T follicular helper cell (primary cell): ENCODE measurements at regions not wholly inside any gene's neighbourhood (a gene's known extent, or its start where the extent isn't known, plus 50 kb on each side); places are given as distances from the start of the nearest gene placed in this dataset.
"Not testable (repeated sequence)": the region's sequence is repeated elsewhere in the genome, so short reads cannot be mapped to it uniquely, and the experiment has no call there.

Experiments
- DNase-seq: peaks from one replicate; pipeline ENCODE4 v3.0.0-alpha.2; 2020; ENCODE audit warnings: low read depth

DNA sequence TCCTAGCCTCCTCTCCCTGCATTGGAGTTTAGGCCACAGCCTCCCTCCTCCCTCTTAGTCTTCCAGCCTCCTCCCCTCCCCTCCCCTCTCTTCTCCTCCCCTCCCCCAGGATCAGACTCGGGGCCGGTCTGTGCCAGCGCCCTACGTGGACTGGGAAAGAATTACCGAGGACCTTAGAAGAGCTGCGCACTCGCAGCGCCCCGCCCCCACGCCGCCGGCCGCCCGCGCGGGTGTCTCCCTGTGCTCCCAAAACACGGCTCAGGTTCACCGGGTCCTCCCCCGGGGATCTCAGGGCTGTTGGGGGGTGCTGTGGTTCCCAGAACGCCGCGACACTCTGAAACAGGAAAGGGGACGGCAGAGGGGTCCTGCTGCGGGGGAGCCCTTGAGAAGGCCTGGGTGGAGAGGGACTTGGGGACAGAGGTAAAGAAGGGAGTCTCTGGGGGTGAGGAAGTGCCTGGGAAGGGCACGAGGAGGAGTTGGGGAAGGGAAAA lies 122.3 kb upstream of the TBL1X start:
- DNase-seq: peak; percentile 31

DNA sequence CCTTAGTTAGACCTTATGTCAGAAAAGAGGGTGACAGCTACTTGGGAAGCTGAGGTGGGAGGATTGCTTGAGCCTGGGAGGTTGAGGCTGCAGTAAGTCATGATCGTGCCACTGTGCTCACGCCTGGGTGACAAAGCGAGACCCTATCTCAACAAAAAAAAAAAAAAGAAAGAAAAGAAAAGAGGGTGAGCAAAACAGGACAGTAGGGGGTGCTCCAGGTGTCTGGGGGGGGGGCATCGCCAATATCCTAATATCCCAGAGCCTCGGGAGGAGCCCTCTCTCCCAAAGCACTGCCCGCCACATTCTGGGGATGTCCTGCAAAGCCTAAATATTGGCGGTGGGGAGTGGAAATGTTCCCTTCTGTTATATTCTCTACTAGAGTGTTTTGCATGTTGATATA lies 120.9 kb upstream of the TBL1X start:
- no peak for DNase-seq

DNA sequence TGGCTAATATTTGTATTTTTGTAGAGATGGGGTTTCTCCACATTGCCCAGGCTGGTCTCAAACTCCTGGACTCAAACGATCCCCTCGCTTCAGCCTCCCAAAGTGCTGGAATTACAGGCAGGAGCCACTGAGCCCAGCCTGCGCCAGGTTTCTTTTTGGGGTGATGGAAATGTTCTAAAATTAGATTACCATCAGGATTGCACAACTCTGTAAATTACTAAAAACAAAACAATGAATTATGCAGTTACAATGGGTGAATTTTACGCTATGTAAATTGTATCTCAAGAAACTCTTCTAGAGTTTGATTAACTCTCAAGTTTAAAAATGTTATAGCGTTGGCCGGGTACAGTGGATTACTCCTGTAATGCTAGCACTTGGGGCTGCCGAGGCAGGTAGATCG lies 118.9 kb upstream of the TBL1X start:
- DNase-seq: no peak

DNA sequence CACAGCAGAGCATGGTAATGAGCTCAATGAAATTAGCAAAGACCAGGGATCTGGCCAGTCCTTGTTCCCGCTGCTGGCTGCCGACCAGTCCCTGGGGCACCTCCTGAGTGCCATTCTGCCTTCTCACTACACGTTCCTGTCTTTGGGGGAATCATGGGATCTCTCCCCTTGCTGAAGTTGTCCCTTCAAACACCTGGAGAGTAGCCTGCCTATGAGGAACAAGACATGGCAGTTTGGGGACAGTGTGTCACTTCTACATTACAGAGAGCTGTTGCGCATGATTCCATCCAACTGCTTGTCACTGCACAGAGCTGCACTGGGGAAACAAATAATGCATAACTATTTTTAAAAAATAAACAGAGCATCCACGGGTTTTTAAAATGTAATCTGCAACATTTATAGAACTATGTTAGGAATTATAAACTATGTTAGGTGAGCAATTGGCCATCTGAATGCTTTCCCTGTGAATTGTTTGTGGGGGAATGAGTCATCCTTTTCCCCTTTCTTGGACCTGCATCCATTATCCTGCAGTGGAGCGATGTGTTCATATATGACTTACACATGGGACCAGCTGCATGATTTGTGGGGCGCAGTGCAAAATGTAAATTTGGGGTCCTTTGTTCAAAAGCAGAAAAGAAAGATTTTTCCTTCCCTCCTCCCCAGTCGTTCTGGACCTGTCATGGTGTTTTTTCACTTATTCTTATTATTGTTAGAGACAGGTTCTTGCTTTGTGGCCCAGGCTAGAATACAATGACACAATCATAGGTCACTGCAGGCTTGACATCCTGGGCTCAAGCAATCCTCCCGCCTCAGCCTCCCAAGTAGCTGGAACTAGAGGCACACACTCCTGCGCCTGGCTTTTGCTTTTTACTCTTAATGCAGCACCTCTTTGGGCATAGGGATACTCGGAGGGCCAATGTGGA lies 115.0 kb upstream of the TBL1X start:
- no peak for DNase-seq

DNA sequence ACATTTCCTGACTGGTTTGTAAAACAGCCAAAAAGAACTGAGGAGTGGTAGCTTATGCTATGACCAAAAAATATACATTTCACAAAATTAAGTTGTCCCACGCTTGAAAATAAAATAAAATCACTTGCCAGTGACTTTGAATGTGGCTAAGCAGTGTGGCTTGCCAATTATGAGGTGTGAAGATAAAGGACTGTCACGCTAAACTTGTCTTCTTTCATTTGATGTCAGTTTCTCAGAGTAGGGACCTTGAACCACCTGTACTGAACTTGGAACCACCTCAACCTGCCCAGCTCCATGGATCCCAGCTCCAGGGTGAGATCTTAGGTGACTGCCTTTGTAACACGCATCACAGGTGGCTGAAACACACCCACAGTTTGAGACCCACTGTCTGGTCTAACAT lies 113.7 kb upstream of the TBL1X start:
- DNase-seq: no peak

DNA sequence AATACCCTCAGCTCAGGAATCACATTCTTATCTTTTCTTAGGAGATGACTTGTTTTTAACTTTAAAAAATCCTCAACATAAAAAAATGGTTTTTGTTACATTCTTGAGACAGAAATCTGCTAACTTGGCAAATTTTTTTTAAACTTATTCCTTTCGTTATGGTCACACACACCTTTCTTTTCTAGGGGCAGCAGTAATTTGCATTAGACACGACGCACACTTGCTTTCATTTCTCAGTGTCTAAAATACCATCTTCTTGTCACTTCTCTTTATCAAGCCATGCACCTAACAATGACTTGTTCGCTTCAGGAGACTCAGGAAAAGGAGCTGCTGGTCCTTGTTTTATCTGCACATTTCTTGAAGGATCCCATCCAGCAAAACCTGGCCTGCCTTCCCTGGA lies 112.6 kb upstream of the TBL1X start:
- no peak for DNase-seq

DNA sequence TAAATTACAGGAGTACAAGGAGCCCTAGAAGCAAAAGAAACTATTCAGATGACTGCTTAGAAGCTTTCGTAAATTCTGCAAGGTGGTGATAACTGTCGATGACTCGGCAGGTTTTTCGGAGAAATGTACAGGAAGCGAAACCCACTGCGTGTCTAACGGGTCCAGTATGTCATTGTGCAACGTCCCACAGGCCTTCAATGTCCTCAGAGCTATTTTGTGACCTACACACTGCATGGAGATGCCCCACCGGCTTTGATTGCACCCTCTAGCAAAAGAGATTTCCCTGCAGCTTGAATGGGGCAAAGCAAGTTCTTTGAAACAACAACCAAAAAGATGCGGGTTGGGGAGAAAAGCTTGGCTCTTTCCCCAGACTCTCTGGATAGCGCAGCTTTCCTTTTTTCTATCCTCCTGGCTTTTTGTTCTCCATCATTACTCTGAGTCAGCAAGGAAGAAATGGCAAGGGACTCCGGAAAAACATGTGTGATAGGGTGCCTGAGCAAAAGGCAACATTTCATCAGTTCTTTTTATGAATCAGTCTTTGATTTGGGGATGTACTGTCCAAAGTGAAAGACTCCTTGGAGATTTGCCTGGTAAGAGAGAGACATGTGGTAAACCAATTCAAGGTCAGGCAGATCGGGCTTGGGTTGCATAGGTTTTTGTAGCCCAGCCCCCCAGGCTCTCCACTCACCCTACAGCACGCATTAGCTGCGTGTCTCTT lies 112.0 kb upstream of the TBL1X start:
- no peak for DNase-seq

DNA sequence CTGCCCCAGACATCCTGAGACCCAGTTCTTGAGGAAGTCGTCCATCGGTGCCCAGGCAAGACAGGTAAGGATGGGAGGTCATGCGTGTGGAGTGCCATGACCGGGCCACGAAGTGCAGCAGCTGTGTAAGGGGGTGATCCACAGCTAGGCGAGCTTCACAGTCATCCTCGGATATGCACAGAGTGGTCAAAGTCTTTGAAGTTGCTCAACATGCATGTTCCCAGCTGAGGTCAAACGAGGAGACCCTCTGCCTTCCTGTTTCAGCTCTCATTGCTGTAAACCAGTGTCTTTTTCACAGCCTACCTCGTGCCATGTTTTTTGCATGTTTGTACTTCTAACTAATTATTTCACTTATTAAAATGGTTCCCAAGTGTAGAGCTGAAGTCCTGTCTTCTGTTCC lies 109.9 kb upstream of the TBL1X start:
- no peak for DNase-seq

DNA sequence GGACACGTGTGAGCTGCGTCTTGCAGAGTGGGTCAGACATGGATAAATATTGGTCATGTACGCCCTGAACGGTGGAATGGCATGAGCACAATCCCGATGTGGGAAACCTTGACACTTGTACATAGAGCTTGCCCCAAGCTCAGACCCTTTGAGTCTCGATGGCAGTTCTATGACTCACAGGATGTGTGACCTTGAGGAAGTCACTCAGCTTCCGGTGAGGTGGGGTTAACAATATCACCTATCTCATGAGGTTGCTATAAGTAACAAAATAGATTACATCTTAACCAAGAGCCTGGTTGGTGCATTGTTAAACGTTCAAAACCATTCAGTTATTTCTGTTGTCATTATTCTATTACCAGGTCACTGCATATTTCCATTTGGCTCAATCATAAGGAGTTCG lies 109.1 kb upstream of the TBL1X start:
- no peak for DNase-seq

DNA sequence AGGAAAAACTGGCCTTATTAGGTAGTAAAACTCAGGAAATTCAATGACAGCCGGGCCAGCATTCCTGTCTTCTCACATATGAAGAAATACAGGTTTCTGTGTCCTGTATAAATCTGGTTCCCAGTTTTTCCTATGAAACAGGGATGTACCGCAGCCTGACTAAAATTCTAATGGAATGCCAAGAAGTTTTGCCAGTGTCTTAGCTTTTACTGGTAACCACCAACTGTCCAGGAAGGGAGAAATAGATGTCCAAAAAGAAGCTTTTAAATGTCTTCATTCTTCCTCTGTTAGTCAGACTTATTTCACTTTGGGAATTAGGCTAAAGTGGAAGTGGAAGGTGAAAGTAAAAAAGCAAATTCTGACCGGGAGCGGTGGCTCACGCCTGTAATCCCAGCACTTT lies 108.0 kb upstream of the TBL1X start:
- no peak for DNase-seq

DNA sequence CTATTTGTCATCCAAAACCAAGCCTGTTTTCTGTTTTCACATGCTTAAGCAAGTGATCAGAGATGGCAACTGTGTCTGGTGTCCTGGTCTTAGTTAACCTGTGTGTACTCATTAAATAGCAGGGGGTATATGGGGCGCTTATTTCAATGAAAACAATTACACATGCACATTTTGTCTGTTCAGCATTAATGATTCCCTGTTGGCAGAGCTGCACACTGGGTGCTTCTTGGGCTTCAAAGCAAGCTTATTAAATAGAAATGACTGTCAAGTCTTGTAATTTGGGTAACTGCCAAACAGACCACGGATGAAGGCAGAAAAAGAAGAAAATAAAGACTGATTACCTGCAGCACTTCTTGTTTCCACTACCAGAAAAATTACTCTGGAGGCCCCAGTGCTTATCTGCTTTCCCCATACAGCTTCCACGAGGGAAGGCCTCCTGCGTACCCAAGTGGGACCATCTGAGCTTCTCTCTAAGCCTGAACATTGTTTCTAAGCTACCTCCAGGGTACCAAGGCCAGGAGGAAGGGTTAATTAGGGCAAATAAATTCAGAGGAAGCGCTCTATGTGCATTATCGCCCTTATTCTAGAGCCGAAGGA lies 107.2 kb upstream of the TBL1X start:
- no peak for DNase-seq

DNA sequence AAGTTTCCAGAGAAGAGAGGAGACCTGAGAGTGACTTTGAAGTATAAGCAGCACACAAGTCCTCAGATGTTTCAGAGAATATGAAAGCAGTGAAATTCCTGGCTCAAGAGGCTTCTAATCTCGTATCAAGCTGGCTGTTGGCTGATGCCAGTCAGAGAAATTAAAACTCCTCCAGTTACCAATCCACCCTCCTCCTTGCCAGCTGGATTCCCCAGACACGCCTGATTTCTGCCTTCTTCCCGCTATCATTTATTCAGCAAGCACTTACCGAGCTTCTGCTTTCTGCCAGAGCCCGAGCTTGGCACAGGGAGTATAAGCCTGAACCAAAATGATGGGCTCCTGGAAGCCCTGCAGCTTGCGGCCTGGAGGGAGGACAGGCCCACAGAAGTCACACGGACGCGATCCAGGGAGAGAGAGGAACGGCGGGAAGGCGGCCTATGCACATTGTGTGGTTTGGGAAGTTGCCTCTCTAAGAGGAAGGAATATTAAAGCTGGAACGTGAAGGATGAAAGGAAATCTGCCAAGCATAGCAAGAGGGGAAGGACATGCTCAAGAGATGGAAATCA lies 102.4 kb upstream of the TBL1X start:
- no peak for DNase-seq

DNA sequence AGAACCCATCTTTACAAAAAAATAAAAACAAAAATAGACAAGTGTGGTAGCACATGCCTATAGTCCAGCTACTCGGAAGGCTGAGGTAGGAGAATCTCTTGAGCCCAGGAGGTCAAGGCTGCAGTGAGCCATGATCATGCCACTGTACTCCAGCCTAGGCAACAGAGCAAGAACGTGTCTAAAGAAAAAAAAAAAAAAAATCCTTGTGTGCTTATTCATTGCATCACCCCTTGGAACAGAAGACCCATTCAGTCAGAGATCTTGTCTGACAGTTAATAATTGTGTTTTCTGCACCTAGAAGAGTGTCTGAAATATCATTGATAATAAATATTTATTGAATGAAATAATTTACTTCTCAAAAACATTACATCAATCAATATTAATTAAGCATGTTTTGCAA lies 97.4 kb upstream of the TBL1X start:
- no peak for DNase-seq

DNA sequence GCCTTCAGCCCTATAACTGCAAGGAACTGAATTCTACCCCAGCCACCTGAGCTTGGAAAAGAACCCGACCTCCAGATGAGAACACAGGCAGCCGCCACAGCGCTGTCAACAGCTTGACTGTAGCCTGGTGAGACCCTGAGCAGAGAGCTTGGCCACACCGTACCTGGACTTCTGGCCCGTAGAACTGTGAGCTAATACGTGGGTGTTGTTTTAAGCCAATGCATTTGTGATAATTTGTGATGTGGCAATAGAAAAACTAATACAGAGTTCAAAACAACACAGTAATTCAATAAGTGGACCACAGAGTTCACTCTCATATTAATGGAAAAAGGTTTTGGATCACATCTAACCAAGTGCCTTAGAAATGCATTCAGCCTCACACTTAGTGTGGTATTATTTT lies 96.6 kb upstream of the TBL1X start:
- no peak for DNase-seq

DNA sequence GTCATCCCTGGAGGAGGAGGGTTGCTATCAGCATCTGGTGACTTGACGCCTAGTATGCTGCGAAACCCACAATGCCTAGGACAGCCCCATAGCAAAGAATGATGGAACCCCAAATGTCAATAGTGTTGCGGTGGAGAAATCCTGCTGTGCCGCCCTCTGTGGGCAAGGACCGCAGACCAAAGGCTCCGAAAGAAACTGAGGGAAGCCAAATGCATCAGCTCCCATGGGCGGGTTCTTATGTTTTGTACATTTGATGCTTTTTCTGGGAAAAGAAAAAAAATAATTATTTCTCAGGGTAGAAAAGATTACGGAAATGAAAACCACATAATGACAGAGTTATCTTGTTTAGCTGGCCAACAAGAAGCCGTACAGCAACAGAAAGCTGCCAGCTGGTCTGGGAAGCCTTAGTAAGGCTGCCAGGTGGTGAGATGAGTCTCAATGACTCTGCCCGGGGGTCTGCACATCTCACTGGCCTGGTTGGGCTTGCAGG lies 95.0 kb upstream of the TBL1X start:
- no peak for DNase-seq

DNA sequence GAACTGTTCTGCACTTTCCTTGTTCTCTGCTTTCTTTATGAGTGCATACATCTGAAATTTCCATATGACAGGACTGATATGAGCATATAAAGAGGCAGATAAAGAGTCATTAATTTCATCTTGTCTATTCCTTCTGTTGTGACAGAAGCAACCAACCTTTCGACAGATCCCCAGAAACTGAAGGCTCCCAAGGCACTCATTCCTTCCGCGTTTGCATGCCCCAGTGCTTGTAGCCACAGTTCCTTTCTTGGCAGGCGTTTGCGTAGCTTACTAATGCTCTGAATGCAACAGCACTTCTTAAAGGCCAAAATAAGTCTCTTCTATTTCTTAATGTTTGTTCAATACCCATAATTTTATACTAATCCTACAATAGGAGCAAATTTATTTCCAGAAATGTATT lies 94.0 kb upstream of the TBL1X start:
- no peak for DNase-seq

DNA sequence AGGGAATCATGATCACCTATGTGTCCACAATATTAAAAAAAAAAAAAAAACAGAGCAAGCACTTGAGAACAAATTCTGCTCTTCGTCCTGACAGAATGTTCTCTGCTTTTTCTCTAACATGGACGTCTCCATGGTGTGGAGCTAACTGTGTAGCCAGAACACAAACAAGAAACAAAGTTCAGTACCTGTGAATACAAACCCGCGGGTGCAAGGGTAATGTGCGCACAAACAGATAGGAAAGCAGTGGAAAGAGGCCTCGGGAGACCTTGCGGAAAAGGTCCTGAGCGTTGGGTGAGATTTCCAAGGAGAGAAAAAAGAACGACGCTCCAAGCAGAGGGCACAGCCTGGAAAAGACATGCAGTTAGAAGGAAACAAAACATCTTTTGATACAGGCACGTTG lies 92.0 kb upstream of the TBL1X start:
- no peak for DNase-seq

DNA sequence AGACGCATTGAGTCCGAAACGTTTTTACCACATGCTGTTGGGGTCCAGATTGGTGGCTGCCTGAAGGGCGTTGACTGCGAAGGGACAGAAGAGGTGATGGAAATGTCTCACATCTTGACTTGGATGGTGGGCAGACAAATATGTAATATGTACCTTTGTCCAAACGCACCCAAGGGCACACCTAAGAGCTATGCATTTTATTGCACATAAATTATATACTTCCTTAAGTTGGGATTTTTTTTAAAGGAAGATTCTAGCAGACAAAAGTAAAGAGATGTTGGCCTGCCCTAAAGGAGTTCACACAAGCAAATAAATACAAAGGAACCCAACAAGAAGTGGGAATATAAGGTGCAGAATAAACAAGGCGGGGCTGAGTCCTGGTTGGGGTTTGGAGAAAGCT lies 91.1 kb upstream of the TBL1X start:
- DNase-seq: no peak

DNA sequence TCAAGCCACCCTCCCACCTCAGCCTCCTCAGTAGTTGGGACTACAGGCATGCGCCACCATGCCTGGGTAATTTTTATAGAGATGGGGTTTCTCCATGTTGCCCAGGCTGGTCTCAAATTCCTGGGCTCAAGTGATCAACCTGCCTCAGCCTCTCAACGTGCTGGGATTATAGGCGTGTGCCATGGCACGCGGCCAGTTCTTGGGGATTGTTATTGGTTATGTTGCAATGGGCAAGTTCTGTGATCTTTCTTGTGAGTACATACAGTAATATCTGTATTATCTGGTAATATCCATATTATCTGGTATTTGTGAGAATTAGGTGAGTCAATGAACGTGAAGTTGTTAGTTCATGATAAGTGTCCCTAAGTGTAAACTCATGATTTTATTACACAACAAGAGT lies 90.3 kb upstream of the TBL1X start:
- DNase-seq: no peak

DNA sequence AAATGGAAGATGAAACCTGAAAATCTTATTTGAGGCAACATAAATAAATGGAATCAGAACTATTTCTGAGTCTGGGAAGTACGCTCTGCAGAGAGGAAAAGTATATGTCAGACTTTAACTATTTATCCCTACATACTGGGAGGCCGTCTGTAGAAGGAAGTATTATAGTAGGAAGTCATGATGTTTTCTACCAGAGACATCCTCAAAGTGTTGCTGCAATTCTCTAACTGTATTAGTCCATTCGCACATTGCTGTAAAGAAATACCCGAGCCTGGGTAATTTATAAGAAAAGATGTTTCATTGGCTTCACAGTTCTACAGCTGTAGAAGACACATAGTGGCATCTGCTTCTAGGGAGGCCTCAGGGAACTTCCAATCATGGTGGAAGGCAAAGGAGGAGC lies 88.7 kb upstream of the TBL1X start:
- DNase-seq: no peak

DNA sequence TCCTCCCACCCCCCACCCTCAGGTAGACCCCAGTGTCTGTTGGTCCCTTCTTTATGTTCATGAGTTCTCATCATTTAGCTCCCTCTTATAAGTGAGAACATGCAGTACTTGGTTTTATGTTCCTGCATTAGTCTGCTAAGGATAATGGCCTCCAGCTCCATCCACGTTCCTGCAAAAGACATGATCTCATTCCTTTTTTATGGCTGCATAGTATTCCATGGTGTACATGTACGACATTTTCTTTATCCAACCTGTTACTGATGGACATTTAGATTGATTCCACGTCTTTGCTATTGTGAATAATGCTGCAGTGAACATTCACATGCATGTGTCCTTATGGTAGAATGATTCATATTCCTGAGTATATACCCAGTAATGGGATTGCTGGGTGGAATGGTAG lies 87.6 kb upstream of the TBL1X start:
- DNase-seq: not testable (repeated sequence)

DNA sequence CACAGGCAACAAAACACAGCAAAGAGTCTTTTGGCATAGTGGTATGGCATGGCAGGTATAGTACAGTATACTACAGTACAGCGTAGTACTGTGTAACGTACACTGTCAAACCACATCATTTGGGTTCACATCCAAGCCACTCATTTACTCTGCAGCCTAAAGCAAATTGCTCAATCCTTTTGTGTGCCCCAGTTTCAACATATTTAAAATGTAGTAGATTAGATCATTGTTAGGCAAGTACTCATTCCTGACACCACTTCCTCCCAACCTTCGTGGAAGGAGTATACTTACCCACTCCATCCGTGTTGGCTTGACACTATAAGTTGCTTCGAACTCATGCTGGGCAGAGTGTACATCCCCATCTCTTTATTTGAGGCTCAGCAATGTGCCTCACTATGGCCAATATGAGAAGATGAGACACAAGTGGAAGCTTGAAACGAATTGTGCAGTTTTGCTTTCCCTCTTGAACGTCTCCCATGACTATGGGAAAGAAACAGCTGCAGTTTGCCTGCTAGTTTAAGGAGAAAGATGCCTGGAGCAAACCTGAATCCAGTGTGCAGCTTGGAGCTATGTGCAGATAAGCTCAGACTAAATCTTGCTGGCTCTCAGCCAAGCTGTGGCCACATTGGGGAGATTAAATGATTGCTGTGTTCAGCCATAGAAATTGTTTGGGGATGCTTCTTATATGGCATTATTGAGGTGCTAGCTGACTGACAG lies 85.7 kb upstream of the TBL1X start:
- DNase-seq: no peak
